H1 (cell line): ENCODE measurements at regions not wholly inside any gene's neighbourhood (a gene's known extent, or its start where the extent isn't known, plus 50 kb on each side); places are given as distances from the start of the nearest gene placed in this dataset.

Experiments used
- CTCF ChIA-PET: fragments of 300-600 bp; sonication (Branson Sonifier 250); formaldehyde crosslinking; loops from one replicate; lab custom pipeline; 2021; ENCODE audit not compliant: partially characterized antibody; lab: Charles Lee
- POLR2A ChIA-PET: fragments of 300-600 bp; sonication (Branson Sonifier 250); formaldehyde crosslinking; loops from one replicate; lab custom pipeline; 2021; ENCODE audit warnings: inconsistent platforms; ENCODE audit not compliant: partially characterized antibody; lab: Charles Lee
- DNase-seq, 2 experiments: peaks; one replicate each; pipeline versions ENCODE4 v3.0.0 to v3.0.0-alpha.2; 2010 to 2022; ENCODE audit warnings: low spot score in 2 of 2, low read depth in 1 of 2, mixed read lengths in 1 of 2
- FAIRE-seq: peaks from 2 replicates; lab custom pipeline; 2011; peaks lifted over from hg19 to GRCh38; lab: Jason Lieb, UNC
- H2AFZ ChIP-seq: 2 replicates; pipeline ENCODE4 v1.8.1; 2012; ENCODE audit warnings: low read length, inconsistent platforms
- H2AK5ac ChIP-seq: 2 replicates; pipeline ENCODE4 v1.6.1; 2013; ENCODE audit warnings: low read depth, low read length
- H2BK120ac ChIP-seq: replicated peaks from 2 replicates; pipeline ENCODE3; 2013; ENCODE audit warnings: low read depth, low read length, inconsistent platforms
- H2BK12ac ChIP-seq: 2 replicates; pipeline ENCODE4 v1.6.1; 2013; ENCODE audit warnings: low read depth, low read length
- H2BK15ac ChIP-seq: 2 replicates; pipeline ENCODE4 v1.6.1; 2013; ENCODE audit warnings: low read length
- H2BK20ac ChIP-seq: 2 replicates; pipeline ENCODE4 v1.6.1; 2013; ENCODE audit warnings: low read length
- H2BK5ac ChIP-seq: 2 replicates; pipeline ENCODE4 v1.6.1; 2013; ENCODE audit warnings: low read depth, low read length
- H3K14ac ChIP-seq: 2 replicates; pipeline ENCODE4 v1.6.1; 2013; ENCODE audit warnings: inconsistent platforms; ENCODE audit not compliant: insufficient read length
- H3K18ac ChIP-seq: 2 replicates; pipeline ENCODE4 v1.6.1; 2013; ENCODE audit warnings: low read length; ENCODE audit errors: extremely low read depth
- H3K23ac ChIP-seq: 2 replicates; pipeline ENCODE4 v1.6.1; 2013; ENCODE audit warnings: inconsistent platforms; ENCODE audit not compliant: insufficient read length
- H3K23me2 ChIP-seq: 2 replicates; pipeline ENCODE4 v1.6.1; 2013; ENCODE audit warnings: low read depth, low read length
- H3K27ac ChIP-seq: 2 replicates; pipeline ENCODE4 v1.6.1; 2011; ENCODE audit warnings: low read depth, low read length, inconsistent platforms
- H3K27me3 ChIP-seq, 4 experiments: replicated peaks in 1 of 4; 1 replicate in 1 of 4; 2 replicates in 3 of 4; pipeline versions ENCODE4 v1.6.1 to v1.8.1; 2011 to 2013; ENCODE audit warnings: low read length in 3 of 4, mild to moderate bottlenecking in 3 of 4, inconsistent platforms in 2 of 4, mixed read lengths in 2 of 4, moderate library complexity in 1 of 4; ENCODE audit not compliant: control insufficient read depth in 3 of 4, insufficient read depth in 3 of 4; ENCODE audit errors: extremely low read depth in 1 of 4
- H3K36me3 ChIP-seq, 4 experiments: 2 replicates each; pipeline versions ENCODE4 v1.6.1 to v1.8.1; 2011 to 2013; ENCODE audit warnings: mild to moderate bottlenecking in 4 of 4, low read length in 3 of 4, moderate library complexity in 2 of 4, control low read depth in 1 of 4, inconsistent platforms in 1 of 4; ENCODE audit not compliant: insufficient read depth in 4 of 4, control insufficient read depth in 2 of 4
- H3K4ac ChIP-seq: replicated peaks from 2 replicates; pipeline ENCODE3; 2013; ENCODE audit warnings: low read length, low read depth, mixed read lengths, inconsistent platforms; ENCODE audit not compliant: insufficient read length
- H3K4me1 ChIP-seq, 4 experiments: replicated peaks in 1 of 4; 1 replicate in 1 of 4; 2 replicates in 3 of 4; pipeline versions ENCODE4 v1.6.1 to v1.8.1; 2011 to 2013; ENCODE audit warnings: low read length in 3 of 4, inconsistent platforms in 2 of 4, mixed read lengths in 1 of 4; ENCODE audit not compliant: insufficient read depth in 4 of 4, control insufficient read depth in 3 of 4
- H3K4me2 ChIP-seq, 2 experiments: 2 replicates each; pipeline versions ENCODE4 v1.6.1 to v1.8.1; 2011 to 2013; ENCODE audit warnings: low read depth in 2 of 2, low read length in 2 of 2, control low read depth in 1 of 2, inconsistent platforms in 1 of 2, mild to moderate bottlenecking in 1 of 2; ENCODE audit not compliant: insufficient read depth in 1 of 2
- H3K4me3 ChIP-seq, 4 experiments: fragments of 200-600, 300-600 bp in 1 of 4; sonication (generic), shearing (Covaris generic), sonication (Bioruptor Twin) in 1 of 4; 2 replicates each; pipeline versions ENCODE4 v1.5.1 to v1.8.1; 2011 to 2016; ENCODE audit warnings: low read length in 4 of 4, low read depth in 3 of 4, control low read depth in 2 of 4, inconsistent platforms in 2 of 4, mild to moderate bottlenecking in 2 of 4, mixed read lengths in 1 of 4, moderate library complexity in 1 of 4; ENCODE audit not compliant: insufficient read depth in 2 of 4; ENCODE audit errors: extremely low read depth in 1 of 4
- H3K56ac ChIP-seq: replicated peaks from 2 replicates; pipeline ENCODE3; 2013; ENCODE audit warnings: low read depth, mild to moderate bottlenecking, mixed read lengths, low read length, inconsistent platforms; ENCODE audit not compliant: insufficient read length
- H3K79me1 ChIP-seq: 2 replicates; pipeline ENCODE4 v1.6.1; 2013; ENCODE audit warnings: low read depth, low read length, control low read depth
- H3K79me2 ChIP-seq, 2 experiments: 2 replicates each; pipeline versions ENCODE4 v1.6.1 to v1.8.1; 2012 to 2013; ENCODE audit warnings: low read length in 2 of 2, mild to moderate bottlenecking in 2 of 2, inconsistent platforms in 1 of 2; ENCODE audit not compliant: insufficient read depth in 2 of 2, control insufficient read depth in 1 of 2
- H3K9ac ChIP-seq, 4 experiments: replicated peaks in 1 of 4; 1 replicate in 1 of 4; 2 replicates in 3 of 4; pipeline versions ENCODE4 v1.6.1 to v1.8.1; 2011 to 2013; ENCODE audit warnings: low read depth in 3 of 4, low read length in 3 of 4, control low read depth in 2 of 4, mild to moderate bottlenecking in 2 of 4, moderate library complexity in 2 of 4, inconsistent platforms in 1 of 4; ENCODE audit errors: extremely low read depth in 1 of 4
- H3K9me3 ChIP-seq, 2 experiments: 2 replicates each; pipeline versions ENCODE4 v1.6.1 to v1.8.1; 2012 to 2013; ENCODE audit warnings: mild to moderate bottlenecking in 2 of 2, moderate library complexity in 2 of 2, control low read depth in 1 of 2, inconsistent platforms in 1 of 2, low read depth in 1 of 2, low read length in 1 of 2, mixed read lengths in 1 of 2; ENCODE audit not compliant: insufficient read depth in 2 of 2
- H4K20me1 ChIP-seq, 2 experiments: replicated peaks in 1 of 2; 2 replicates each; pipeline versions ENCODE3 to v1.8.1; 2011 to 2013; ENCODE audit warnings: inconsistent platforms in 2 of 2, low read length in 2 of 2, mild to moderate bottlenecking in 1 of 2; ENCODE audit not compliant: insufficient read depth in 2 of 2, control insufficient read depth in 1 of 2
- H4K5ac ChIP-seq: 2 replicates; pipeline ENCODE4 v1.6.1; 2013; ENCODE audit warnings: low read length, low read depth, mixed read lengths, inconsistent platforms; ENCODE audit not compliant: insufficient read length
- H4K8ac ChIP-seq: 2 replicates; pipeline ENCODE4 v1.8.0; 2013; ENCODE audit warnings: mild to moderate bottlenecking, moderate library complexity, low read length, inconsistent platforms; ENCODE audit not compliant: insufficient read depth; ENCODE audit errors: extremely low read depth
- H4K91ac ChIP-seq: replicated peaks from 2 replicates; pipeline ENCODE3; 2013; ENCODE audit warnings: low read length, mixed read lengths, inconsistent platforms; ENCODE audit not compliant: insufficient read length
- BACH1 ChIP-seq: IDR thresholded peaks from 2 replicates; pipeline ENCODE4 v1.6.1; 2012; ENCODE audit warnings: low read length, improper control_type of control experiment
- CHD1 ChIP-seq: IDR thresholded peaks from 2 replicates; pipeline ENCODE4 v1.6.1; 2012; ENCODE audit warnings: low read depth, low read length, improper control_type of control experiment
- CHD2 ChIP-seq: IDR thresholded peaks from 2 replicates; pipeline ENCODE4 v1.6.1; 2012; ENCODE audit warnings: low read length, improper control_type of control experiment
- EGR1 ChIP-seq: IDR thresholded peaks from 2 replicates; pipeline ENCODE4 v1.6.1; 2011; ENCODE audit warnings: low read depth, low read length, borderline replicate concordance
- FOSL1 ChIP-seq: IDR thresholded peaks from 2 replicates; pipeline ENCODE4 v1.6.1; 2011; ENCODE audit warnings: mild to moderate bottlenecking, low read depth, low read length, moderate library complexity; ENCODE audit not compliant: insufficient read depth
- GTF2F1 ChIP-seq: IDR thresholded peaks from 2 replicates; pipeline ENCODE4 v1.6.1; 2012; ENCODE audit warnings: low read depth, low read length, improper control_type of control experiment, borderline replicate concordance
- HDAC6 ChIP-seq: IDR thresholded peaks from one replicate; pipeline ENCODE4 v1.7.1; 2012; ENCODE audit warnings: low read depth, mild to moderate bottlenecking, inconsistent platforms, low read length, moderate library complexity
- KDM5A ChIP-seq: fragments of 200-600 bp; IDR thresholded peaks from 2 replicates; pipeline ENCODE4 v1.7.1; 2012; ENCODE audit warnings: mild to moderate bottlenecking, low read length, inconsistent platforms, mixed read lengths
- POU5F1 ChIP-seq: IDR thresholded peaks from 2 replicates; pipeline ENCODE4 v1.6.1; 2011; ENCODE audit warnings: low read depth, mild to moderate bottlenecking, low read length, moderate library complexity
- SIRT6 ChIP-seq: IDR thresholded peaks from one replicate; pipeline ENCODE4 v1.7.1; 2012; ENCODE audit warnings: low read length, inconsistent platforms
- SP2 ChIP-seq: IDR thresholded peaks from 2 replicates; pipeline ENCODE4 v1.6.1; 2012; ENCODE audit warnings: mild to moderate bottlenecking, low read length, inconsistent platforms
- TCF12 ChIP-seq: IDR thresholded peaks from 2 replicates; pipeline ENCODE4 v1.6.1; 2011; ENCODE audit warnings: low read depth, mild to moderate bottlenecking, low read length
- TEAD4 ChIP-seq: IDR thresholded peaks from 2 replicates; pipeline ENCODE4 v1.6.1; 2012; ENCODE audit warnings: low read depth, low read length, inconsistent platforms, mixed read lengths
- YY1 ChIP-seq: IDR thresholded peaks from 2 replicates; pipeline ENCODE4 v1.6.1; 2011; ENCODE audit warnings: low read depth, mild to moderate bottlenecking, low read length
- WGBS, 2 experiments: shearing (Covaris generic) in 1 of 2; methylation state at CpG; one replicate each; pipeline versions ENCODE4 v1.1.6 to v1.1.7; 2013 to 2015; ENCODE audit warnings: low lambda C conversion rate in 2 of 2, mixed read lengths in 2 of 2, inconsistent platforms in 1 of 2, low coverage in 1 of 2, missing lambda C conversion rate in 1 of 2; ENCODE audit not compliant: insufficient replicate concordance in 2 of 2, insufficient coverage in 1 of 2, insufficient read length in 1 of 2; ENCODE audit errors: extremely low coverage in 1 of 2, missing lambda C conversion rate in 1 of 2; 5-methylcytosine and 5-hydroxymethylcytosine counted together
- TF ChIP-seq, protein P1 (sequence below): IDR thresholded peaks from 2 replicates; pipeline ENCODE4 v1.6.1; 2012; ENCODE audit warnings: inconsistent platforms

DNA sequence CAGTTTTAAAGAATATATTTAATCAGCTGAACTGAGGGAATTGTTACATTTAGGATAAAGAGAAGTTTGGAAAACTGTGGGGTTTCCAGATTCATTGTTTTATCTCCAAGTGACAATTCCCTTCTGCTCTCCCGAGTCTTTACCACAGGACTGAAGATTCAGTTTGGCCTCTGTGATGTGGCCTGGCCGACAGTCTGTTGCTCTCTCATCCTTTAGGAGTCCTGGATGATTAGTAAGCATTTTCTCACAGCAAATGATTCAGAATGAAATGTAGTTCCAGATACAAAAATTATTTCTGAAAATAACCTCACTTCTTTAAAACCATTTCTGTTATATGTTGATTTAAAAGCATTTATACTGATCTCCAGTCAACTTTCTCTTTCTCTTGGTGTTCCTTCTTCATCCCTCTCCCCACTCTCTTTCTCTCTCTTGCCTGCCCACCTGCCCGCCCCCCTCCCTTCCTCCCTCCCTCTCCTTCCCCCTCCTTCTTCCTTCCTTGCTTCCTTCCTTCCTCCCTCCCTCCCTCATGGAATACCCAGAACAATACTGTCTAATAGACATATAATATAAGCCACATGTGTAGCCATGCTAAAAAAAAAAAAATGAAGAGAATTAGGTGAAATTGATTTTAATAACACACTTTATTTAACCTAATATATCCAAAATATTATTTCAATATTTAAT is 254.9 kb downstream of the PRL start:
- H2AFZ ChIP-seq: no peak overlapping the region
- no peak for DNase-seq
- peaks cover 0 to 18% of the 10 kb centered on the region in 2 experiments; a peak in 2 of 4 replicates for H3K79me2 ChIP-seq
- ChIA-PET CTCF (interaction anchor here (0.6 to 1.2 kb wide), 5 partner anchors 8 to 1224 kb away, joined by 3 to 5 read pairs (median 3); no protein-coding TSS in a partner anchor), POLR2A (interaction anchor here (0.6 to 1.2 kb wide), 3 partner anchors 11 to 29 kb away, joined by 3 to 5 read pairs (median 3); no protein-coding TSS in a partner anchor)
- peaks cover 0 to 8% (median 4%) of the 10 kb centered on the region in 4 experiments for H3K4me1 ChIP-seq
- H3K27me3 ChIP-seq: no peaks in the 10 kb centered on the region
- no peak overlapping the region for H4K5ac ChIP-seq
- H2BK5ac ChIP-seq: no peak overlapping the region
- H3K4me3 ChIP-seq: no peak overlapping the region
- no peaks in the 10 kb centered on the region; the same call in 1 of the 2 replicates for H3K23me2 ChIP-seq
- H2BK20ac ChIP-seq: no peak overlapping the region
- no peak overlapping the region for H3K27ac ChIP-seq
- H2BK12ac ChIP-seq: no peak overlapping the region
- TF ChIP-seq YY1 (no peak), FOSL1 (no peak), EGR1 (no peak), POU5F1 (no peak), KDM5A (no peak), HDAC6 (no peak), TEAD4 (no peak), GTF2F1 (no peak), BACH1 (no peak), CHD1 (no peak), SIRT6 (no peak), TCF12 (no peak), CHD2 (no peak), SP2 (no peak)
- TF ChIP-seq, protein P1, sequence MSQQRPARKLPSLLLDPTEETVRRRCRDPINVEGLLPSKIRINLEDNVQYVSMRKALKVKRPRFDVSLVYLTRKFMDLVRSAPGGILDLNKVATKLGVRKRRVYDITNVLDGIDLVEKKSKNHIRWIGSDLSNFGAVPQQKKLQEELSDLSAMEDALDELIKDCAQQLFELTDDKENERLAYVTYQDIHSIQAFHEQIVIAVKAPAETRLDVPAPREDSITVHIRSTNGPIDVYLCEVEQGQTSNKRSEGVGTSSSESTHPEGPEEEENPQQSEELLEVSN: no peak
- TF ChIP-seq, all 59 proteins: peak for 0
- Histone ChIP-seq H2AK5ac (no peak overlapping the region), H3K4me2 (no peak overlapping the region), H2BK120ac (no peak overlapping the region), H3K4ac (no peak overlapping the region), H3K9me3 (no peaks in the 10 kb centered on the region), H3K18ac (no peak overlapping the region), H4K91ac (no peak overlapping the region), H2BK15ac (no peak overlapping the region), H3K79me1 (no peaks in the 10 kb centered on the region), H3K23ac (no peak overlapping the region), H3K9ac (no peak overlapping the region), H4K20me1 (no peaks in the 10 kb centered on the region), H3K14ac (no peak overlapping the region), H4K8ac (no peak overlapping the region), H3K36me3 (no peaks in the 10 kb centered on the region), H3K56ac (no peak overlapping the region)
- FAIRE-seq: no peak
- 81% methylated on average over 2 of the region's 3 CpGs; no CpG with 5 or more reads in 1 of the 2 experiments for WGBS, 2 experiments
